RWPE1 (cell line): ENCODE measurements at regions not wholly inside any gene's neighbourhood (a gene's known extent, or its start where the extent isn't known, plus 50 kb on each side); places are given as distances from the start of the nearest gene placed in this dataset.
A peak's percentile ranks its signal among the peaks of the same experiment; 100 is the strongest.

Experiments
- CTCF ChIA-PET: fragments of 350-600 bp; sonication (Branson Sonifier 250); formaldehyde crosslinking; extraction: SDS; loops from one replicate; lab custom pipeline; 2021; lab: Yijun Ruan, JAX
- POLR2A ChIA-PET: fragments of 400-600 bp; formaldehyde crosslinking; extraction: SDS; loops from one replicate; lab custom pipeline; 2020; ENCODE audit warnings: antibody characterized with exemption; ENCODE audit not compliant: low non-redundant PET; lab: Yijun Ruan, JAX
- DNase-seq: peaks from one replicate; pipeline ENCODE4 v3.0.0; 2012; ENCODE audit warnings: low spot score
- H3K27ac ChIP-seq: fragments of 450-650 bp; 2 replicates; pipeline ENCODE4 v1.5.1; 2017
- CTCF ChIP-seq: fragments of 450-650 bp; conservative IDR thresholded peaks from 2 replicates; pipeline ENCODE4 v1.5.1; 2017; ENCODE audit warnings: low read depth, mild to moderate bottlenecking

GRCh38 chr20:11168026-11168425, 494.2 kb upstream of the JAG1 start:
- no peak for TF ChIP-seq CTCF
- ChIA-PET CTCF (no interaction called here), POLR2A (no interaction called here)
- H3K27ac ChIP-seq, result no peak overlapping the region
- peak; percentile 41 for DNase-seq

GRCh38 chr20:11170025-11170424, 496.2 kb upstream of the JAG1 start:
- ChIA-PET POLR2A (no interaction called here), CTCF (no interaction called here)
- DNase-seq, result no peak
- H3K27ac ChIP-seq, result no peak overlapping the region
- no peak for TF ChIP-seq CTCF

GRCh38 chr20:11170565-11170964, 496.8 kb upstream of the JAG1 start:
- DNase-seq, result no peak
- no peak overlapping the region for H3K27ac ChIP-seq
- TF ChIP-seq CTCF, result no peak
- CTCF ChIA-PET, result no interaction called here
- POLR2A ChIA-PET, result no interaction called here

- TF ChIP-seq CTCF, result no peak
- ChIA-PET CTCF (no interaction called here), POLR2A (no interaction called here)
- H3K27ac ChIP-seq, result no peak overlapping the region
- DNase-seq, result no peak
Observed at GRCh38 chr20:11172881-11173280, 499.1 kb upstream of the JAG1 start.

GRCh38 chr20:11173916-11174315, 500.1 kb upstream of the JAG1 start:
- no peak for TF ChIP-seq CTCF

GRCh38 chr20:11174861-11175260, 501.1 kb upstream of the JAG1 start:
- H3K27ac ChIP-seq, result no peak overlapping the region
- no peak for TF ChIP-seq CTCF
- ChIA-PET CTCF (interaction anchor here (0.5 kb wide), 1 partner anchor 25 kb away, joined by 3 read pairs; no protein-coding TSS in a partner anchor), POLR2A (no interaction called here)
- no peak for DNase-seq

More at GRCh38 chr20:11173916-11174315, 500.1 kb upstream of the JAG1 start:
- CTCF ChIA-PET, result no interaction called here
- no peak overlapping the region for H3K27ac ChIP-seq
- POLR2A ChIA-PET, result no interaction called here
- DNase-seq, result no peak
